ENCODE measurements at regions not wholly inside any gene's neighbourhood (a gene's known extent, or its start where the extent isn't known, plus 50 kb on each side); places are given as distances from the start of the nearest gene placed in this dataset.

DNA sequence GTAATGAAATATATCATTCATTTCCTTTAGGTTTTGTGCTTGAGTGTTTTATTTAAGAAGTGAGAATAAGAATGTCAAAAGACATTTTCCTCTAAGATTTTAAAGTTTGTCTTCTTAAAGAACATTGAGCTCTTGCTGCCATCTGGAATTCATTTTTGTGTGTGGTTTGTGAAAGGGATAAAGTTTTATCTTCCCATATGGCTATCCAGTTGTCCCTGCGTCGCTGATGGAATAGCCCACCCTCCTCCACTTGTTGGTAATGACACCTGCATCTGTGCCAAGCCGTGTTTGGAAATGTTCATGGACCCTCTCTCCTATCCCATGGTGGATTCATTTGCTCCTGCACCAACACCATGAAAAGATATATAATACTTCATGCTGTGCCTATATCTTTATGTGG is 901.5 kb downstream of the BRD1 start:
- TF ChIP-seq GATA2 (IDR thresholded peaks at IDR 0.05; ENCODE audit: low read depth, low read length) (no peak), GATA3 (IDR thresholded peaks at IDR 0.05; ENCODE audit: low read depth, low read length) (no peak)
